Right kidney (tissue), 1 donor: ENCODE measurements at regions not wholly inside any gene's neighbourhood (a gene's known extent, or its start where the extent isn't known, plus 50 kb on each side); places are given as distances from the start of the nearest gene placed in this dataset.

Source experiments
- DNase-seq: peaks from one replicate; pipeline ENCODE4 v3.0.0-alpha.2; 2016

DNA sequence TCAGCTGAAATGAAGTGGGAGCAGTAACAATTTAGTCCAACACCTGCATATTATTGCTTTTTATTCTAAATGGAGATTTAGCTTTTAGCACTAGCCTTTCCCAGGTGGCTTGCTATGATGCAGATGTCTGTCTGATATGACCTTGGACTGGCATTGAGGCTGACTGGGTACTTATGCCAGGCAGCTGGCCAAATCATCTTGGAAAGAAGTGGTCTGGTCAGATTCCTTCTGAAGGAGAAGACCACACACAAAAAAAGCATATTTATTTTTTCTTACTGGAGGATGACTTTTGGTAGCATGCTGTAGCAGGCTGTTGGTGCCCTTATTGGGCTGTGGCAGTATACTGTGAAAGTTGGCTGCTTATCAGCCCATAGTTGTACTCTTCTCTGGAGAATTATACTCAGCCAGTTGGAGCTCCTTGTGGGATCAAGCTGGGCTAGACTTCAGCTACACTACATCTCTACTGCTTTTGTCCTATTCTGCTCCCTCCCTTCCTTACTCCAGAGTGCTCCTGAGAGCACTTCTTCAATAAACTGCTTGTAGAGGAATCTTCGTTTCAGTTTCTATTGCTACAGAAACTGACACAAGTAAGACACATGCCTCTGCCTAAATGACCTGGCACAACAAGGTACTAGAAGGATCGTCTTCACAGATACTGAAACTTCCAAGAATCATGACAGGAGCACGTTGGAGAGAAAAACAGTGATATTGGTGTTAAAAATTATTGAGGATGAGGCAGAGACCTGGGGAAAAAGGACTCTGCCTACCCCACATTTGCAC lies 196.8 kb upstream of the RPS6KA3 start:
- DNase-seq = no peak

DNA sequence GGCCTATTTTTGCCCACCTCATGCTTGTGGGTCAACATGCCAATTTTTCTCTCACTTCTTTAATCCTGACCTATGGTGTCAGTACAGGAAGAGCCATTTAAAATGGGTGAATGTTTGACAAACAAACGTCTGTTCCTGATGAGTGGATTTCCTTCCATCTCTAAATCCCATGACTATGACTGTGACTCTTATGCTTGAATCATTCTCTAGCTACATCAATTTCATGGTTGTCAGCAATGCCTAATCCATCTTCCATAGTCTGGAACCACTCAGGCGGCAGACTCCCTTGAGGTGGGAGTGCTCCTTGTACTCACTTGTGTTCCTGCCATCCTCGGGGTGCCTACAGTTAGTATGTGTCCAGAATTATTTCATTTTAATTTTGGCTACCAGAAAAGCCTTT lies 194.9 kb upstream of the RPS6KA3 start:
- no peak for DNase-seq

DNA sequence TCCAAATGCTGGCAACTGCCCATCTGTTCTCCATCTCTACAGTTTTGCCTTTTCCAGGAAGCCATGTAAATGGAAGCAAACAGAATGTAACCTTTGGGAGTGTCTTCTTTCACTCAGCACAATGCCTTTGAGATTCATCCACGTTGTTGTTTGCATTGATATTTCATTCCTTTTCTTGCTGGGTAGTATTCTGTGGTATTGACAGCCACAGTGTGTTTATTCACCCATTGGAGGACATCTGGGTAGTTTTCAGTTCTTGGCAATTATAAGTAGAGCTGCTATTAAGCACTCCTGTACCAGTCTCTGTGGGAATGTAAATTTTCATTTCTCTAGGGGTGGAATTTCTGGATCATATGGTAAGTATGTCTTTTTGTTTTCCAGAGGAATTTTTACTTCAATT lies 194.3 kb upstream of the RPS6KA3 start:
- no peak for DNase-seq

DNA sequence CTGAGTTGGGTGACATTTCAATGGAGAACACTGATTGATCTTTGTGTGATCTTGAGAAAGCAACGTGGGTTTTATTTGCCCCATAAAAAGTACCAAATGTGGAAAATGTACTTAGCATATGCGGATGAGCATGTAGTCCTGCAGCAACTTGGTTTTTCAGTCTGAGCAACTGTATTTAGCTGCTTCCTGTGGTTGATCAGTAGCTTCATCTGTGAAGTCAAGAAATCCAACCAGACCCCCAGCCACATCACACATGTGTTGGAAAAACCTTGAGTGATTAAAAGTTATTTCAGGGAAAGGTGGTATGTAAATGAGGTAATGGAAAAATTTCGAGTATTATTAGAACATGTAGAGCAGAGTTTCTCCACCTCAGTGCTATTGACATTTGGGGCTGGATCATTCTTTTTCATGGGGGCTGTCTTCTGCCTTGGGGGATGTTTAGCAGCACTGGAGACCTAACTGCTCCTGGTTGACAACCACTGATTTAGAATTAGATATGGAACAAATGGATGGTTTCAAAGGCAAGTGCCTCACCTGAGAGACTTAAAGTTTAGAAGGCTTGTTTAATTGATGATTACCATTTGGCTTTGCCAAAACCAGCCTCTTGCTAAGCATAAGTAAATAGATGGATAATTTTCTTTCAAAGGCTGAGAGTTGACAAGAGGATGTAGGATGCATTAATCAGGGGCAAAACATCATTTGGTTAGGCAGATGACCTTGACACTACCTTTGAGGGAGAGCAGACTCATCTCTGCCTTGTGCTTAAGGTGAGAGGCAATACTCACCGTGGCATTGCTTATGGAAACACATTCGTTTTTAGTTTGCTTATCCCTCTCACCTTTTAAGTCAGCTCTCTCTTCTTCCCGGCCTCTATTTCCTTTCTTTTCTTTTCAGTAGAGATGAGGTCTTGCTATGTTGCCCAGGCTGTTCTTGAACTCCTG lies 193.0 kb upstream of the RPS6KA3 start:
- DNase-seq = no peak

DNA sequence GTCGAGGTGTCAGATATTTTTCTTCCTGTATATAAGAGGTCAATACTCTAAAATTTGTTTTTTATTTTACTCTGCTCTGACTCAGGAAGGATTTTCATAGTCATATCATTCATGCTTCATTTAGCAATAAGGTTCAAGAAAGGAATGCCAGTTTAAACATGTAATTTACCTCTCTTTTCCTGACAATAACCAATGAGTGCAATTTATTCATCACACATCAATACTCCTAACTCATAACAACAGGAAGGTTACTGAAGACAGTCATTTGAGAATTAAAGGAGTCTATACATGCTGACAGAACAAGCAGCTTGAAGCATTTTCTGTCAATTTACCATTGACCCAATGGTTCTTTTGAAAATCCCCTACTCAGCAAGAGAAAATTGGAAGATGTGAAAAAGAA lies 190.3 kb upstream of the RPS6KA3 start:
- no peak for DNase-seq

DNA sequence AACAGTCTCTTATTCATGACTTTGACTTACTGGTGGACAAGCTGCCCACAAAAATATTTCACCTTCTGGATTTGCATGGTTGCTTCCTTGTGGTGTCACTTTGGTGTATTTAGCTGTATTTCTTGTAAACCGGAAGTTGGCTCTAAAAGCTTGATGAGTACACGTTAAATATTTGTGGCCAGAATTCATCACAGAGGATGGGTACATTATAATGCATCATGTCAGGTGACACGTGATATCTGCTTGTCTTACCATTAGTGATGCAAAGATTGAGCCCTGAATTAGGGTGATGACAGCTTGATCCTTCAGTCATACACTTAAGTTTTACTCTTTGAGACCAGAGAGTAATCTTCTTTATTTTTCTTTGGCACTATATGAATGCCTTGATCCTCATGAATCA lies 188.3 kb upstream of the RPS6KA3 start:
- no peak for DNase-seq

DNA sequence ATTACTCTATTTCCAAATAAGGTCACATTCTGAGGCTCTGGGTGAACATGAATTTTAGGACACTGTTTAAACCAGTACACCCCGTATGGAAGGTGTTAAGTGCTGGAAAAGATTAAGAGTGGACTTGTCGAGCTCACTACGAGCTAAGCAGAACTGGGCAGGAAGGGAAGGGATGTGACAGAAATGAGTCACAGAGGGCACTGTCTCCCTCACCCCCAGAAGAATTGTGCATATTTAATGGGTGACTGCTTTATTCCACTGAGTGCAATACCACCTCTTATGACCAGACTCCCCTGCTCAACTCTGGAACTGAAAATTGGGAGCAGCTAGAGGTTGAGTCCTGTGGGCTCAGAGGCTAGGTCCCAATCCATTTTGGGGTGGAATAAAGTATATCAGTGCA lies 187.4 kb upstream of the RPS6KA3 start:
- no peak for DNase-seq

DNA sequence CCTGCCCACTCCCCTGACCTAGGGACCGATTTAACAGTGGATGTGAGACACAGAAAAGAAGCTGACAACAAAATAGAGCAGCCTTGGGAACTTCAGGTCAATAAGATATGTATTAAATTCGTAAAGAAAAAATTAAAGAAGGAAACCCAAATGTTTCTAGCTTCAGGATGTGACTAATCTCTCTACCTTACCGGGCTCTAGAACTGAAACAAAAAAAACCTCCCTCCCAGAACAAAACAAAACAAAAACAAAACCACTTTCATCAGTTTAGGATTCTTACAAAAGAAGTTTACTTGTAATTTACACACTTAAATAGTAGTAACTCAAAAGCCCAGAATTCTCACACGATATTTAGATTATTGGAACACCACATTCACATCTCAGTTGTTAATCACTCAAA lies 185.8 kb upstream of the RPS6KA3 start:
- no peak for DNase-seq

DNA sequence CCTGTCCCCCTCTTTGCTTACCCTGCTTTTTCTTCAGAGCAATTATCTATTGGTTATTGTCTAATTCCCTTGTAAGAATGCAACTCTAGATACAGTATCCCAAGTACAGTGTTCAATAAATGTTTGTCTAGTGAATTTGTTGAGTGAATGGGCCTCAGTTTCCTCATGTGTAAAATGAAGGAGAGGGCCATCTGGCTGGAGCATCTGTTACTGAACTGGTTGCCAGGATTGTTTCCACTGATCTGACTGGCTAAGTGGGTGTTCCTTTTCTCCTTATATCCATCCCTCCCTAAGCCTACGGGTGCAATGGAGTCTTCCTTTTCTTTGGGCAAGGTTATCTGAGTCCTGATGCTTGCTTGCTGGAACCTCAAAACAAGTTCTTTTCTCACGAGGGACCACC lies 185.2 kb upstream of the RPS6KA3 start:
- DNase-seq = no peak

DNA sequence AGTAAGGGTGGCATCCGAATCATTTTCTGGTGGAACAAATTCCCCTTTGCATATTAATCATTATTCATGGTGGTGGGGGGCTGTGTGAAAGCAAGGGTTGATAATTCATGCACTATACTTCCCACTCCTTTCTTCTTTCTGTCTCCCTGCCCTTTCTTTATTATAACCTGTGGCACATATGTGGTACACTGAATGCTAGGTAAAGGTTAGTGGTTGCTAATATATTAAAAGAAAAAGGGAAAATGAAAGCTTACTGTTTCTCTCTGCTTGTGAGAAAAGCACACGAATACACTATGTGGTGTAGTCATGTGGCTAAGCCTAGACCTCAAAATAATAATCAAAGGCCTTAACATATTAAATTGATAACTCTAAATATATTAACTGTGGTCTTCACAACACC lies 178.4 kb upstream of the RPS6KA3 start:
- DNase-seq = no peak

DNA sequence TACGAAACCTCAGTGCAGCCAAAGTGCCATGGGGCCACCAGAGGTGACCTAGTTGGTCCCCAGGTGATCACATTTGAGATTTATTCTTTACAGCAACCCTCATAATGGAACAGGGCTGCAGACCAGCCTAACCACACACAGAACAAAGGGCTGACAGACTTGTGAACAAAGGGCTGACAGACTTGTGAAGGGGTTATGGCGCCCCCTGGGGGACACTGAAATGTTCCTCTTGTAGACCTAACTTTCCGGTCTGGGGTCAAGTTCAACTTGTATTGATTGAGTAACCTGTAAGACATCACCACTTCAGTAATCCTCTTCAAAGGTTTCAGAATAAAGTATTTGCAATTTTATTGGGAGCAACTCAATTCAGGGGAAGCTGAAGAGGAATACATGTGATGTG lies 175.9 kb upstream of the RPS6KA3 start:
- DNase-seq = peak; percentile 11

DNA sequence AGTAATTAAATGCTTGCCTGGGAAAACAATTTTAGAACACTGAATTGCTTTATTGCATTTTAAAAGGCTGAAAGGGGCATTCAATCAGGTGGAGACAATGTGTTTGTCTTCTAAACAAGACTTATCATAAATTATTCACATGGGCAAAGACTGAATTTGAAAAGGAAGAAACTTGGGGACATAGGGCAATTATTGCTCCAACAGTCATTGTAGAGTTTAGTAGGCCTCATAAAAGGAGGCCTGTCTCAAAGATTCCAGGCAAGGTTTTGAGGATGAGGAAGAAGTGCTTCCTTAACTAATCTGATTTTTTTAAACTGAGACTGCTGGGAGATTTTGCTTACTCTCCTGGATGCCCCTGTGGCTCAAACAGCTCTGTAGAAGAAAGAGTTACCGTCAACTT lies 174.4 kb upstream of the RPS6KA3 start:
- DNase-seq = no peak

DNA sequence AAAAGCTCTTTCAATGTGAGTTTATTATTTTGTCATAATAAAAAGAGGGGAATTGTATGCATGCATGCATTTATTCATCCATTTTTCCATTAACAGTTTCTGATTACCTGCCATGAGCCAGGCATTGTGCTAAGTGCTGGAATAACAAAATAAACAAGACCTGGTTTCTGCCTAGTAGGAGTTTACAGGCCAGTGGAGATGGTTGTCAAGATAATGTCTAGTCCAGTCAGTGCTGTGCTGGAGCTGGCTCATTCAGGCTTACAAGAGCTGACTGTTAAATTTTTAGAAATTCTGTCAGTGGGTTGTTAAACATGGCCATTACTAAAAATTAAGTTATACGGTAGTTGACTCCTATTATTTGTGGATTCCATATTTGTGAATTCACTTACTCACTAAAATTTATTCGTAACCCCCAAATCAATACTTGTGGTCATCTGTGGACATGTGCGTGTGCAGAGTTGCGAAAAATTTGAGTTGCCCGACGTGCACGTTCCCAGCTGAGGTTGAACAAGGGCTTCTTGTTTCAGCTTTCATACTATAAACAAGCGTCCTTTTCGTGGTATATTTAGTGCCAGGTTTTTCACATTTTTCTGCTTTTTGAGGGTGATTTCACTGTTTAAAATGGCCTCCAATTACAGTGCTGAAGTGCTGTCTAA lies 172.3 kb upstream of the RPS6KA3 start:
- no peak for DNase-seq

DNA sequence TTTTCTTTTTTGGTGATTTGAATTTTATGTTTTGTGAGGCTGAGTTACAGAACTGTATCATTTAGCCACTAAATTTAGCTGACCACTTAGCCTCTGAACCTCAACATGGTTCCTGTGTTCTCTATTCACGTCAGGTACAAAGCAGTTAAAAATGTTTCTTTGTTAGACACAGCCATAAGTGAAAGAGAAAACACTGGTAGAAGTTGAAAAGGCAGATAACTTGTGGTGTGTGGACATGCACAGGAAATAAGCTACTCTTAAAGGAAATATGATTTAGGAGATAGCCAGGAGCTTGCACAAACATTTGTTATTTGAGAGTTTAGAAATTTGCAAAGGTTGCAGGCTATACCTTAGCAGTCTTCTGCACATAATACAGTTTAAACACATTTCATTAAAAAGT lies 171.0 kb upstream of the RPS6KA3 start:
- DNase-seq = no peak

DNA sequence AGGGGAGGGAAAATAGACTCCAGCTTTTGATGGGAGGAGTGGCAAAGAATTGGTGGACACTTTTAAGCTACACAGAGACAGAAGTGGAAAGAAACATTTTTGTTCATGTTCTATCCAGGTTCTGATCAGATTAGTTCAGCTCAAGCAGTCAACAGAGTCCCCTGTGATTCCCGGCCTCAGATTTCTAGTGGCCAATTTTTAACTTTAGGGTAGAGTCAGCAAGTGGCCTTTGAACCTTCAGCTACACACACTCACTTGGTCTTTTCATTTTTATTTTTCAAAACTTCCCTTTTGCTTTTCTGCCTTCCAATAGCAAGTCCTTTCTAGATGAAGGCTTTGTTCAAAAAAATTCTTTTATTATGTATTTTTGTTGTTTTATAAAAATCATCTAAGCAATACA lies 169.2 kb upstream of the RPS6KA3 start:
- no peak for DNase-seq

DNA sequence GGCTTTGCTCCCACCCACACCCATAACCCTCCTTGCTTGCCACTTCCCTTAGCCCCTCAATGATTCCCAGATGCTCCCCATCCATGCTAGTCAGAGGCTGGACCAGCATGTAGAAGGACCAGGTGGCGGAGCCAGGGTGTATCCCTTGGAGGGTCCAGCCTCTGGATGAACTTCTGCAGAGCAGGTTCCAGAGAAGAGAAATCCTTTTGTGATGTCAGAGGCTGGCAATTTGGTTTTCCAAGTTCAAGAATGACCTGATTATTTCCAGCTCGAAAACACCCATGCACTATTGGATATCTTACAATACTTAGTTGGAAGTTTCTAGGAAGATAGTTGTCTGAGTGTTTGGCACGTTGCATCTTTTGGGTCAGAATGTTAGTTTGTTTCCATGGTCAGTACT lies 168.3 kb upstream of the RPS6KA3 start:
- DNase-seq = no peak

DNA sequence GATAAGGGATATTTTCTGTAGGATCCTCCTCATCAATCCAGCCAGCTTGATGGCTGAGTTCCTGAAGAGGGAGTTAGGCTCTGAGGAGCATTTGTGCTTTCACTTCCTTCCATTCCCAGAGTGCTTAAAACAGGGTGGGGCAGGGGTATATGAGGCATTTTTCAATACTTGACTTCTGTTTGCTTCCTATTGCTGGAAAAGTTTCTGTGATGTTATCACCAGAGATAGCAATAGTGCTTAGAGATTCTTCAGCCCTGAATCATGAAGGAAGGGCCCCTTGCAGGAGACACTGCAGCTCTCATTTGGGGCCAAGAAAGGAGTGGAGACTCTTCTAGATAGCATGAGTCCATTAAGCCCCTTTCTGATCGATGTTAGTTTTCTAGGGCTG lies 166.7 kb upstream of the RPS6KA3 start:
- DNase-seq = no peak

DNA sequence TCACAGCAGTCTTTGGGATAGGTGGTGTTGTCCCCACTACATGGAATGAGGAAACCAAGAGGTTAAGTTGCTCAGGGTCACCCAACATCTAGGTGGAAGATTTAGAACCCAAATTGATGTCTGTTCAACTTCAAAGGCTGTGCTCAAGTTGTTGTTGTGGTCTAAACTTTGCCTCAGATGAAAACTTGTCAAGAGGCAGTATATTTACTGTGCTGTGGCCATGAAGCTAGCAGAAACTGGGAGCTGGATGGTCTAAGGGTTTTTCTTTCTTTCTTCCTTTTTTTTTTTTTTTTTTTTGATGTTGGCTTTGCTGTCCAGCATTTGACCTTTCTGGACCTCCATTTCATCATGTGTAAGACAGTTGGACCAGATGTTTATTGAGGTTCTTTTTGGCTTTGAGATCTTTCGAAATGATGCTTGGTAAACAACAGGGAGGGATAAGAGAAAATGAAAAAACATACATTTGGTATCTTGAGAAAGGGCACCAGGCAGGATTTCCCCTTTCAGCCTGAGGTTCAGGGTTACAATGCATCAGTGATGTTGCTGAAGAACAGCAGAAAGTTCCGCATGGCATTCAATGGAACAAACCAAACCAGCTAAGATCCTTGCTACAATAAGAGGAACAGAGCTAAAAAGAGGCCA lies 166.2 kb upstream of the RPS6KA3 start:
- no peak for DNase-seq

DNA sequence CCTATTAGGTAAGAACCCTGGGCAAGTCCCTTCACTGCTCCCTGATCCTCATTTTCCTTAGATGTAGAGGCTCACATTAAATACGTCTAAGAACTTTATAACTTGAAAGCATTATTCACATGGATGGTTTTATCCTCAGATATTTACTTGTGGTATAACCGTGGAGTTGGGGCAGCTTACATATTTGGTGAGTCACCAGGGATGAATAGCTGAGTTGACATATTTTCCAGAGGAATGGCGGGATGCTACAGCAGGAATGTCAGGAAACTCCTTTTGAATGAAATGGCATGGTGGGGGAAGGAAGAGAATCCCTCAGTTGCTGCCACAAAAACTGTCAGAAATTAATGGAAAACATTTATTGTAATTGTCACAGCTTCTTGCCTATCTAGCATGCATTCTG lies 165.3 kb upstream of the RPS6KA3 start:
- DNase-seq = no peak

DNA sequence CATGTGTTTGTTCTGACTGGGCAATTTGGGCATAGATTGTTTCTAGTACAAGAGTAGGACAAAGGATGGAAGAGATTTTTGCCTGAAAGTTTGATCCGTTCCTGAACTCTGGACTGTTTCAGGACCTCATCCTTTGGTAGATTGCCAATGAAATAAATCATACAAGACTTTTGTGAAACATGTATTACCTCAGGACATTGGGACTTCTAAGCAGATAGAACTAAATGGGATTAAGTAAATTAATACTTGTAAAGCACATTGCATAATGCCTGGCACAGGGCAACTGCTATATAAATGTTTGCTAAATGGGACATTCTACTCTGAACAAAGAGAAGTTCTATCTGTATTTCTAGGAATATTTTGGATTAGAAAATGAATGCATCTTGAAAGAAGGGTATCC lies 164.8 kb upstream of the RPS6KA3 start:
- DNase-seq = no peak

DNA sequence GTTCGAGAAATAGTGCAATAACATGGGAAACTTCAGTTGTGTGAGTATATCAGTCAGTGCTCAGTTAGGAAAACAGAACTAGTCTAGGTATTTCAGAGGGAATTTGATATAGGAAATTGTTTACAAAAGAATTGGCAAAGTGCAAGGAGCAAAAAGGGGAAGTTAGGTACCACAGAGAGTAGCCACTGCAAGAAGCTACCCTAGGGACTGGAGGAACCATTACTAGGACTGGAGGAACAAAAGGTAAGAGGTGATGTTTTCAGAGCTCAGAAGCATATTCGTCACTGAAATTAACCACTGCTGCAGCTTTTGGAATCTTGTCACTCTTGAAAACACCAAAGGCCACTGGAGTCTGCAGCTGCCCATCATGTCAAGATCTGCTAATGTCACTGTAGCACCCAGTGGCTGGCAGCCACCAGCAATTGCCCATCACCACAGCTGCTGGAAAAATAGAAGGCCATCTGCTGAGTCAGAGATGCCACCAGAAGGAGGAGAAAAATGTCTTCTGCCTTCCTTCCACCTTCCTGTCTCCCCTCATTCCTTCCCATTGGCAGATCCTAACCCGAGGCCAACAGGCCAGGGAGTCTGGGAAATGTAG lies 160.6 kb upstream of the RPS6KA3 start:
- DNase-seq = no peak

DNA sequence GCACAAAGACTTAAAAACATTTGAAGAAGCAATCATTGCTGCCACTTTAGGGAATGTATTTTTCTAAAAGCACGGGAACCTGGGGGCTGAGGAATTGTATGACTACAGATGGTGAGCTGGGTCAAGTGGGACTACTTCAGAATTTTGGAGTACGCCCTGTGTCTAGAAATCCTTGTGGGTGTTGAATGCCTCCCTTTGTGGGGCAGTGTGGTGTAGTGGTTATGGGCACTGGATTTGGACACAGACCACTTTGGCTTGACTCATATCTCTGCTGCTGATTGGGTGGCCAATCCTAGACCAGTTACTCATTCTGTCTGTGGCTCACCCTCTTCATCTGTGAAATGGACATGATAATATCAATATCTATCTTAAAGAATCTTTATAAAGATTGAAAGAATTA lies 155.0 kb upstream of the RPS6KA3 start:
- DNase-seq = no peak
